ENCODE measurements at regions not wholly inside any gene's neighbourhood (a gene's known extent, or its start where the extent isn't known, plus 50 kb on each side); places are given as distances from the start of the nearest gene placed in this dataset.

GRCh38 chr6:95209074-95209473, 368.3 kb upstream of the MANEA start:
- TF ChIP-seq CTCF (IDR thresholded peaks at IDR 0.05): no peak
- TF ChIP-seq POLR2A (IDR thresholded peaks at IDR 0.05): no peak

Data from heart left ventricle (tissue), 13 donors.